HG02884 (cell line): ENCODE measurements at regions not wholly inside any gene's neighbourhood (a gene's known extent, or its start where the extent isn't known, plus 50 kb on each side); places are given as distances from the start of the nearest gene placed in this dataset.
"Not testable (repeated sequence)": the region's sequence is repeated elsewhere in the genome, so short reads cannot be mapped to it uniquely, and the experiment has no call there.

Source experiments
- ATAC-seq: cut with Tn5 transposase; IDR thresholded peaks from one replicate; pipeline ENCODE4 v1.9.1; 2021; ENCODE audit warnings: mild to moderate bottlenecking, moderate library complexity; ENCODE audit not compliant: unreplicated experiment

- ATAC-seq, result no peak
Observed at GRCh38 chr5:110869927-110870326, 131.1 kb downstream of the SLC25A46 start.

- no peak for ATAC-seq
Observed at GRCh38 chr5:110872200-110872599, 133.4 kb downstream of the SLC25A46 start.

DNA sequence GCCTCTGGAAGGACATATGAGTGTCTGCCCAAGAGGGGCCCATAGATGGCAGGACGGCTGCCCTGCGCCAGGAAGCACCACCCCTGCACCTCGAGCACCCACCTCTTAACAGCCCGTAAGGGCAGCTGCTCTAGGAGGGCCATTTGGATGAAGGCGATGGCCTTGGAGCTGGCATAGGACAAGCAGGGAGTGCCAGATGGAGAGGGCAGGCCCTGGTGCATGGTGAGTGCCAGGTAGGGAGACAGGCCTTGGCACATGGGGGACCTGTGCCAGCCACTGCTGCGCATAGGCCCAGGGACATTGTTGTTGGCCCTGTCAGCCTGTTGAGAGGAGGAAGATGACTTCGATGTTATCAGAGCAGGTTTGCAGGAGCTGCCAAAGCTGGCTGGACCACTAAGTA lies 134.2 kb downstream of the SLC25A46 start:
- ATAC-seq, result no peak

GRCh38 chr5:110873773-110874437 lies 135.1 kb downstream of the SLC25A46 start:
- no peak for ATAC-seq

- ATAC-seq, result not testable (repeated sequence)
Observed at GRCh38 chr5:110875115-110875514, 136.3 kb downstream of the SLC25A46 start.

DNA sequence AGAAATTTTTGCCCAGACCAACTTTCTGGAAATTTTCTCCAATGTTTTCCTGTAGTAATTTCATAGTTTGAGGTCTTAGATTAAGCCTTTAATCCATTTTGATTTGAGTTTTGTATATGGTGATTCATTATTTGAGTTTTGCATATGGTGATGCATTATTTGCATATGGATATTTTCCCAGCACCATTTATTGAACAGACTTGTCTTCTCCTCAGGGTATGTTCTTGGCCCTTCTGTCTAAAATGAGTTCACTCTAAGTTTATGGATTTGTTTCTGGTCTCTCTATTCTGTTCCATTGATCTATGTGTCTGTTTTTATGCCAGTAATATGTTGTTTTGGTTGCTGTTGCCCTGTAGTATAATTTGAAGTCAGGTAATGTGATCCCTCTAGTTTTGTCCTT lies 139.3 kb downstream of the SLC25A46 start:
- ATAC-seq, result no peak

DNA sequence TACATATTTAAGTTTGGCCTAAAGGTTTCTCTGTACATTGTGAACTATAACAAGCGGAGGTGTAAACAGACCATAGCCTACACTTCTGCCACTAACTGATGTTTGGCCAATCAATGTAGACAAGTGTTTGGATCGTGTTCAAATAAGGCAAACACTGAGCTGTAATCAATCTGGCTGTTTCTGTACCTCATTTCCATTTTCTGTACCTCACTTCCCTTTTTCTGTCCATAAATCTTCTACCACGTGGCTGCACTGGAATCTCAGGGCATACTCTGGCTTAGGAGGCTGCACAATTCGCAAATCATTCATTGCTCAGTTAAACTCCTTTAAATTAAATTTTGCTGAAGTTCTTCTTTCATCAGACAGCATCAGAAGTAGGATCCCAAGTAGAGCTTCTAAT lies 140.9 kb downstream of the SLC25A46 start:
- no peak for ATAC-seq

- ATAC-seq, result peak; percentile 69
Observed at GRCh38 chr5:110880413-110880812, 141.6 kb downstream of the SLC25A46 start.

DNA sequence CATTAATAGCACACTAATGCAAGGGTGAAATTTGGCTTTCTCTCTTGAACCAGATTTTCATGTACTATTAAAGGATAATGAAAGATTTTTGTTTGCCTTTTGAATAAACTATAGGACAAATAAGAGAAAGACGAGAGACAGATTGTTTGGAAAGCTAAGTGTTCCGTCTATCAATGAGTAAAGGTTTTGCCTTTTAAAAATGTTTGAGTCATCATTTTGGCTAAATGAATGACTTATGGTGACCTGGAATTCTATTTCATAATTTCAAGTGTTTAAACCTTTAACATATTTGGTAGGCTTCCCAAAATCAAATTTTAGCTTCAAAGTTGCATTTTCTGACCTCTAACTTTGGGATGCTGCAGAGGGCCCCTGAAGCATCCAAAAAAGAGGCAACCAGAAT lies 145.2 kb downstream of the SLC25A46 start:
- no peak for ATAC-seq

DNA sequence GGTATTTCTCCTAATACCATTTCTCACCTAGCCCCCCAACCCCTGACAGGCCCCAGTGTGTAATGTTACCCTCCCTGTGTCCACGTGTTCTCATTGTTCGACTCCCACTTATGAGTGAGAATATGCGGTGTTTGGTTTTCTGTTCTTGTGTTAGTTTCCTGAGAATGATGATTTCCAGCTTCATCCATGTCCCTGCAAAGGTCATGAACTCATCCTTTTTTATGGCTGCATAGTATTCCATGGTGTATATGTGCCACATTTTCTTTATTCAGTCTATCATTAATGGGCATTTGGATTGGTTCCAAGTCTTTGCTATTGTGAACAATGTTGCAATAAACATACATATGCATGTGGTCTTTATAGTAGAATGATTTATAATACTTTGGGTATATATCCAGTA lies 148.4 kb downstream of the SLC25A46 start:
- ATAC-seq, result not testable (repeated sequence)

DNA sequence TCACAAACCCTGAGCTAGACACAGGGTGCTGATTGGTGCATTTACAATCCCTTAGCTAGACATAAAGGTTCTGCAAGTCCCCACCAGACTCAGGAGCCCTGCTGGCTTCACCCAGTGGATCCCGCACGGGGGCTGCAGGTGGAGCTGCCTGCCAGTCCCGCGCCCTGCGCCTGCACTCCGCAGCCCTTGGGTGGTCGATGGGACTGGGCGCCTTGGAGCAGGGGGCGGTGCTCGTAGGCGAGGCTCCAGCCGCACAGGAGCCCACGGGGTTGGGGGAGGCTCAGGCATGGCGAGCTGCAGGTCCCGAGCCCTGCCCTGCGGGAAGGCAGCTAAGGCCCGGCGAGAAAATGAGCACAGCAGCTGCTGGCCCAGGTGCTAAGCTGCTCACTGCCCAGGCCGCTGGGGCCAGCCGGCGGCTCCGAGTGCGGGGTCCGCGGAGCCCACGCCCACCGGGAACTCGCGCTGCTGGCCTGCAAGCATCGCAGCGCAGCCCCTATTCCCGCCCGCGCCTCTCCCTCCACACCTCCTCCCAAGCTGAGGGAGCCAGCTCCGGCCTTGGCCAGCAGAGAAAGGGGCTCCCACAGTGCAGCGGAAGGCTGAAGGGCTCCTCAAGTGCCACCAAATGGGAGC lies 155.2 kb downstream of the SLC25A46 start:
- ATAC-seq, result not testable (repeated sequence)

DNA sequence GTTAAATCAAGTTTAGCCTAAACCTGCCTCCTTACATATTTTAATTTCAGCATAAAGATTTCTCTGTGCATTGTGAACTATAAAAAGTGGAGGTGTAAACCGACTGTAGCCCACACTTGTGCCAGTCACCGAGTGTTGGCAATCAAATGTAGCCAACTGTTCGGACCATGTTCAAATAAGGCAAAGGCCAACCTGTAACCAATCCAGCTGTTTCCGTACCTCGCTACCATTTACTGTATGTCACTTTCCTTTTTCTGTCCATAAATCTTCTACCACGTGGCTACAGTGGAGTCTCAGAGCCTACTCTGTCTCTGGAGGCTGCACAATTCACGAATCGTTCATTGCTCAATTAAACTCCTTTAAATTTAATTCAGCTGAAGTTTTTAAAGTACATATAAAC lies 156.0 kb downstream of the SLC25A46 start:
- no peak for ATAC-seq

- ATAC-seq, result no peak
Observed at GRCh38 chr5:110896901-110897300, 158.1 kb downstream of the SLC25A46 start.

DNA sequence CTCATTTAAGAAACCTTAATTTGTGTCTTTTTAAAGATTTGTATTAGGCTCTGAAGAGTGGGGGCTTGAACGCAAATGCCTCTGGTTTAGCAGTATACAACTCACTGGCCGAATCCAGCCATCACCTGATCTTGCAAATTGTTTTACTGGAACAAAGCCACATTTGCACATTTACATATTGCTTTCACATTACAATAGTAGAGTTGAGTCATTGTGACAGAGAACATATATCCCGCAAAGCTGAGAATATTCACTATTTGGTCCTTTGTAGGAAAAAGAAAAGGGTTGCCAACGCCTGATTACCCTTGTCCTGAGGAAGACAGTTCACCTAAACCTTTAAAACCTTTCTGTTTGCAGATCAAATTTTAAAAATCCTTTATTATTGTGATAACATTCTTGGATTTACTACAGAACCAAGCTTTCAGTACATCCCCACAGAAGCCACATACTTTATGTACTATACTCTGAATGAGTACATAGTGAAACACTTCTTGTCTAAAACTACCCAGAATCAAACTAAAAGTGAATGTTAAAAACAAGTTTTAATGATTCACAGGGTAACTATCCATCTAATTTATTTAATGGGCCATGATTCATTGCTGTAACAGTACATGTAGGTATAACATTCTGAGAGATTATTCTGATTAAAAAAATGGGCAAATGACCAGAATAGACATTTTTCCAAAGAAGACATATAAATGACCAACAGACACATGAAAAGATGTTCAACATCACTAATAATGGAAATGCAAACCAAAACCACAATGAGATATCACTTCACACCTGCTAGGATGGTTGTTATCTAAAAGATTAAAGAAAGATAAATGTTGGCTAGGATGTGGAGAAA lies 161.0 kb downstream of the SLC25A46 start:
- ATAC-seq, result peak; percentile 71

DNA sequence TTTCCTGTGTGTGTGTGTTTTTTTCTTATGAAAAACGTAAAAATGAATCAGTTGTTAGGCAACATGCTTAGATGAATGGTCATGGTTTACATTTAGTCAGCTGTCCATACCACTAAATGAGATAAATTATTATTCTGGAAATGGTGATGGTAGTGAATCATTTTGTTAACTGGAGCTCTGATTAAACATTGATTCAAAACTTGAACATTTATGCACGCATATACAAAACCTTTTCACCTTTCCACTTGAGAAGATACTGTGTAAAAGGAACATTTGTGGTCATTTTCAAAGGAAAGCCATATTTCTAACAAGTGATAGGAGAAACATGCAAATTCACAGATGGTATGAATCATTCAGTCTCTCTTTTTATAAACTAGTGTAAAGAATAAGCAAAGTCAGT lies 162.0 kb downstream of the SLC25A46 start:
- no peak for ATAC-seq

GRCh38 chr5:110903966-110904365 lies 165.2 kb downstream of the SLC25A46 start:
- ATAC-seq, result no peak

DNA sequence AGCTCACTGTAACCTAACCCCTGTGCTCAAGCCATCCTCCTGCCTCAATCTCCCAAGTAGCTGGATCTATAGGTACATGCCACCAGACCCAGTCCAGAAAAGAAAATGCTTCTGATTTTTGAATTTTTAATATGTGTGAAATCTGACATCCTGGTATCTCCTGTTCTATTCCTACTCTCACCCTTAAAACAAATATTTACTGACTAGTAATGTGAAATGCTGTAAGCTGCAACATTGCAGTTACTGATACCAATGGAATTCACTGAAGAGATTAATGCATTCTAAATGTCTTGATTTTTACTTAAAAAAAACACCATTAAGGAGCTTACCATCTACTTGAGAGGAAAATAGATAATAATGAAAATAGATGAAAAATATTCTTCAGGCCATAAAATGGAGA lies 162.7 kb upstream of the TSLP start:
- no peak for ATAC-seq

- no peak for ATAC-seq
Observed at GRCh38 chr5:110909415-110909814, 162.1 kb upstream of the TSLP start.

DNA sequence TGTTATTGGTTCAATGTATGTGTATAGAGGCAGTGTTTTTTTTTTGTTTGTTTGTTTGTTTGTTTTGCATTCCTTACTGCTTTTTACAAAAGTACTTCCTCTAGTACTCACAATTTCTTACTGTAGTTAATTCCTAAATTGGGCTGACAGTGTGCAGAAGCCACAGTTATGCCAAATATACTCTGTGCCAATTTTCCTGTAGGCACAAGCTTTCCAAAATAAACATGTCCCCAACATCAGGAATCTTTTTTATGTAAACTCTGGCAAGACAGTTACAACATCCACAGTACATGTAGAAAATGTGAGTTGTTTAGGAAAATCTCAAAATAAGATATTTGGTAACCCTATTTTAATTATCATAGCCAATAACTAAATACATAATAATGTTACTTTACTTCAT lies 161.6 kb upstream of the TSLP start:
- no peak for ATAC-seq

GRCh38 chr5:110913221-110913620 lies 158.3 kb upstream of the TSLP start:
- ATAC-seq, result no peak

DNA sequence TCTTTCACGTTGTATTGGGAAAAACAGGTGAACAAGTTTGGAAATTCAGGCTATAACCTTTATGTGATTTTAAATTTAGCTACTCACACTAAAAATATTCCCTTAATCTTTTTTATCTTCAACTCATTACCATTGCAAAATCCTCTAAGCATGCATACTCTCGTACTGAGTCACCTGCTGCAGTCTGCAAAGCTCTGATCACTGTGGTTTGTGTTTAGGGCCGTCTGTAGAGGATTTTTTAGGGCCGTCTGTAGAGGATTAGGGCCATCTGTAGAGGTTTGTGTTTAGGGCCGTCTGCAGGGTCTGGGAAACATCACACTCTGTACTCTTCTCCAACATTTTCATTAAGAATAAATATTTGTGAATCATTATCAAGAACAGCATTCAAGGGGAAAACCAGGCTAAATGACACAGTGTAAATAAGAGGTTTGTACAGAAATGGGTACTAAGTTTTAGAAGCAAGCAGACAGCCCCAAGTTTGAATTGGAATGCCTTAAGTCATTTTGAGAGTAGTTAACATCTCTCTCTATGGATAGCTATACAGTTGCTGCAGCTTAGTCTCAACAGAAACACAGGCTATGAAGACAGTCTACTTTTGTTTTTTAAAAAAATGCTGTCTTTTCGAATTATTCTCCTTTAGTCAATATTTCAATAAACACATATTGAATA lies 155.0 kb upstream of the TSLP start:
- peak; percentile 64 for ATAC-seq
